Astrocyte of the cerebellum (primary cell): ENCODE measurements at regions not wholly inside any gene's neighbourhood (a gene's known extent, or its start where the extent isn't known, plus 50 kb on each side); places are given as distances from the start of the nearest gene placed in this dataset.
A peak's percentile ranks its signal among the peaks of the same experiment; 100 is the strongest.

Experiments
- DNase-seq: peaks from one replicate; pipeline ENCODE4 v3.0.0-alpha.2; 2011; ENCODE audit warnings: low read depth
- H3K4me3 ChIP-seq: 2 replicates; pipeline ENCODE4 v1.5.1; 2011; ENCODE audit warnings: mild to moderate bottlenecking, low read depth, low read length, moderate library complexity
- in situ Hi-C: cut with HindIII; loops from 2 replicates; pipeline ENCODE4 v1.10.0; 2017; ENCODE audit warnings: low sequenced_read_pairs
- TF ChIP-seq, protein P1 (sequence below): IDR thresholded peaks from 2 replicates; pipeline ENCODE4 v1.5.1; 2012; ENCODE audit warnings: low read length, low read depth, moderate library complexity, mild to moderate bottlenecking; ENCODE audit errors: missing control alignments

- TF ChIP-seq, protein P1, sequence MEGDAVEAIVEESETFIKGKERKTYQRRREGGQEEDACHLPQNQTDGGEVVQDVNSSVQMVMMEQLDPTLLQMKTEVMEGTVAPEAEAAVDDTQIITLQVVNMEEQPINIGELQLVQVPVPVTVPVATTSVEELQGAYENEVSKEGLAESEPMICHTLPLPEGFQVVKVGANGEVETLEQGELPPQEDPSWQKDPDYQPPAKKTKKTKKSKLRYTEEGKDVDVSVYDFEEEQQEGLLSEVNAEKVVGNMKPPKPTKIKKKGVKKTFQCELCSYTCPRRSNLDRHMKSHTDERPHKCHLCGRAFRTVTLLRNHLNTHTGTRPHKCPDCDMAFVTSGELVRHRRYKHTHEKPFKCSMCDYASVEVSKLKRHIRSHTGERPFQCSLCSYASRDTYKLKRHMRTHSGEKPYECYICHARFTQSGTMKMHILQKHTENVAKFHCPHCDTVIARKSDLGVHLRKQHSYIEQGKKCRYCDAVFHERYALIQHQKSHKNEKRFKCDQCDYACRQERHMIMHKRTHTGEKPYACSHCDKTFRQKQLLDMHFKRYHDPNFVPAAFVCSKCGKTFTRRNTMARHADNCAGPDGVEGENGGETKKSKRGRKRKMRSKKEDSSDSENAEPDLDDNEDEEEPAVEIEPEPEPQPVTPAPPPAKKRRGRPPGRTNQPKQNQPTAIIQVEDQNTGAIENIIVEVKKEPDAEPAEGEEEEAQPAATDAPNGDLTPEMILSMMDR: no peak
- in situ Hi-C loops: no loop called here
- no peak overlapping the region for H3K4me3 ChIP-seq
- no peak for DNase-seq
These were observed 1063.6 kb downstream of the FAM181B start for GRCh38 chr11:81669935-81670543.

GRCh38 chr11:81658722-81659121 lies 1074.9 kb downstream of the FAM181B start:
- TF ChIP-seq, protein P1: peak; percentile 52
- H3K4me3 ChIP-seq: no peak overlapping the region
- in situ Hi-C loops: no loop called here
- DNase-seq: no peak

DNA sequence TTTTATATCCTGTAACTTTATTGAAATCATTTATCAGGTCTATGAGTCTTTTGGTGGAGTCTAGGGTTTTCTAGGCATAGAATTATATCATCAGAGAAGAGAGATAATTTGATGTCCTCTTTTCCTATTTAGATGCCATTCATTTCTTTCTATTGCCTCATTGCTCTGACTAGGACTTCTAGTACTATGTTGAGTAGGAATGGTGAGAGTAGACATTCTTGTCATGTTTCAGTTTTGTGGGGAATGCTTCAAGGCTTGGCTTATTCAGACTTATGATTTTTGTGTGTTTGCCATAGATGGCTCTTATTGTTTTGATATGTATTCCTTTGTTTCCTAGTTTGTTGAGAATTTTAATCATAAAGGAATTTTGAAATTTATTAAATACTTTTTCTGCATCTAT lies 1078.3 kb downstream of the FAM181B start:
- TF ChIP-seq, protein P1: no peak
- H3K4me3 ChIP-seq: no peak overlapping the region
- in situ Hi-C loops: no loop called here
- no peak for DNase-seq

- no peak for DNase-seq
- no peak overlapping the region for H3K4me3 ChIP-seq
- TF ChIP-seq, protein P1: no peak
- in situ Hi-C loops: no loop called here
These were observed 1086.3 kb downstream of the FAM181B start for GRCh38 chr11:81647374-81647773.

- TF ChIP-seq, protein P1: peak; percentile 70
- H3K4me3 ChIP-seq: no peak overlapping the region
- in situ Hi-C loops: no loop called here
- peak; percentile 37 for DNase-seq
These were observed 1089.3 kb downstream of the FAM181B start for GRCh38 chr11:81644239-81644840.

DNA sequence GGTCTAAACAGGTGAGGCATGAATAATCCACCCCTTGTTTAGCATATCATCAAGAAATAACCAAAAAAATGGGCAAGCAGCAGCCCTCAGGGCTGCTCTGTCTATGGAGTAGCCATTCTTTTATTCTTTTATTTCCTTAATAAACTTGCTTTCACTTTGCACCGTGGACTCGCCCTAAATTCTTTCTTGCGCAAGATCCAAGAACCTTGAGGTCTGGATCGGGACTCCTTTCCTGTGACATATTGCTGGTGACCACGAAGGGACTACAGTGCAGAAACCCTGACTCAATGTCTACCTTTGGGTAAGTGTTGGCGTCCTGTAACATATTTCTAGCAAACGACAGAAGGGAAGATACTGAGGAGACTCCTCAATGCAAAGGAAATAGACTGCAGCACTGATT lies 1099.2 kb downstream of the FAM181B start:
- H3K4me3 ChIP-seq: no peak overlapping the region
- no peak for DNase-seq
- TF ChIP-seq, protein P1: no peak
- in situ Hi-C loops: no loop called here
